ENCODE measurements at regions not wholly inside any gene's neighbourhood (a gene's known extent, or its start where the extent isn't known, plus 50 kb on each side); places are given as distances from the start of the nearest gene placed in this dataset.

DNA sequence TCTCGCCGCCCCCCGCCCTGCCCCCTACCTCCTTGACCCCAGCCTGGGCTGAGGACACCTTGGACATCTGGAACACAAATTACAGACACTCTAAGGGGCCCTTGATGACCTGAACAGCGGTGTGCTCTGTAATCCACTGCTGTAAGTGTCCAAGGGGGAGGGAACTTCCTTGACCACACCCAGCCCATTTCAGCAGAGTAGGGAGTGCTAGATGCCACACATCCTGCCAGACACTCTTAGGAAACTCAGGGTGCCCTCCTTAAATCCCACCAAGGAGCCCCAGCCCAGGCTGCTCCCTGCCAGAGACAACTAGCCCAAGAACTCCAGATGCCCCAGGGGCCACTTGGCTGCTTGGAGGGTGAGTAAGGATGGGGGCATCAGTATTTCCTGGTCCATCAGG, 282.2 kb downstream of the RRAGC start:
- TF ChIP-seq CTCF (IDR thresholded peaks at IDR 0.05; ENCODE audit: insufficient read depth, low read depth, low read length, missing control alignments), result no peak
- DNase-seq (ENCODE audit: low read depth), result no peak
- no peak overlapping the region for H3K4me3 ChIP-seq (ENCODE audit: low read depth, low read length)

DNA sequence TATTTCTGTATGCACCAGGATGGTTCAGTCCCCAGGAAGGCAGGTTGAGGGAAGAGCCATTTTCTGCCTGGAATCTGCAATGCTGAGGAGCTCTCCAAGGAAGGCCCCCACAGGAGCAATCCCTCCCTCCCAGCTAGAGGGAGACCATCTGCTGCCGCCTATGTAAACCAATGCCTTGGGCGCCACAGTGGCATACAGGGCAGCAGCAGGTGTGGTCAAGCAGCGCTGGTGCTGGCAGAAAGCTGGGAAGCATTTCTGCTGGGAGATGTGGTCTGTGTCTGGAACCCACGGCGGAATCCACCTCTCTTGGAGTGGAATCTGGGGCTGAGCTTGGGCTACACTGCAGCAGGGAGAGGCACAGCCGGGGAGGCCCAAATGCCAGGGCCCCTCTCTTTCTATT, 283.3 kb downstream of the RRAGC start:
- DNase-seq (ENCODE audit: low read depth), result no peak
- no peak for TF ChIP-seq CTCF (IDR thresholded peaks at IDR 0.05; ENCODE audit: insufficient read depth, low read depth, low read length, missing control alignments)
- H3K4me3 ChIP-seq (ENCODE audit: low read depth, low read length), result no peak overlapping the region

DNA sequence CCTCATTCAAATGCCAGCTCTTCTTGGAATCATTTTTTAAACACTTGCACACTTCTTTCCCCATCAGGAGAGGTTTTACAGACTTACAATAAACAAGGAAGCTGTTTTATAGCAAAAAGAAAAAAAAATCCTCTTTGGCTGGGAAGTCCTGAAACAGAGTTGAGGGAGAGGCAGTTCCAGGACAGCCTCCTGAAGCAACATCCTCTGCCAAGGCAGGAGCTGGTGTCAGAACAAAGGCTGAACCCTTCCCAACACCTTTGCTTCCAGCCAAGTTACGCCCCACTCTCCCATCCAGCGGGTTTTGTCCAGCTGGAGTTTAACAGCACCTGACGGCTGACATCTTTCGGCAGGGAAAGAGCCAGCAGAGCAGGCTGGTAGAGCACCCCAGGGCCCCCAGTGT, 287.8 kb downstream of the RRAGC start:
- no peak for DNase-seq (ENCODE audit: low read depth)
- TF ChIP-seq CTCF (IDR thresholded peaks at IDR 0.05; ENCODE audit: insufficient read depth, low read depth, low read length, missing control alignments), result no peak

DNA sequence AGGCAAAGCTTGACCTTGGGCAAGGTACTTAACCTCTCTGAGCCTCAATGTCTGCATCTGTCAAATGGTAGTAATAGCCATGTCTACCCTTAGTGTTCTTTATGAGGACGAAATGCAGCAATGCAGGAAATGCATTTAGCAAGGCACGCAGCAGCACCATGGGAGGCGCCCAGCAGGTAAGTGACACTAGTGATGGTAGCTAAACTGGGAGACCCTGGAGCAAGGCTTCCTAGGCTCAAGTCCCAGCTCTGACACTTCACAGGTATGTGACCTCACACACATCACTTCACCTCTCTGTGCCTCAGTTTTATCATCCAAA, 289.0 kb downstream of the RRAGC start:
- TF ChIP-seq CTCF (IDR thresholded peaks at IDR 0.05; ENCODE audit: insufficient read depth, low read depth, low read length, missing control alignments), result no peak
- no peak for DNase-seq (ENCODE audit: low read depth)
- H3K4me3 ChIP-seq (ENCODE audit: low read depth, low read length), result no peak overlapping the region

More for the DNA sequence above, 287.8 kb downstream of the RRAGC start:
- no peak overlapping the region for H3K4me3 ChIP-seq (ENCODE audit: low read depth, low read length)

- no peak for TF ChIP-seq CTCF (IDR thresholded peaks at IDR 0.05; ENCODE audit: insufficient read depth, low read depth, low read length, missing control alignments)
Measured at GRCh38 chr1:38569932-38570656, 289.5 kb downstream of the RRAGC start.

DNA sequence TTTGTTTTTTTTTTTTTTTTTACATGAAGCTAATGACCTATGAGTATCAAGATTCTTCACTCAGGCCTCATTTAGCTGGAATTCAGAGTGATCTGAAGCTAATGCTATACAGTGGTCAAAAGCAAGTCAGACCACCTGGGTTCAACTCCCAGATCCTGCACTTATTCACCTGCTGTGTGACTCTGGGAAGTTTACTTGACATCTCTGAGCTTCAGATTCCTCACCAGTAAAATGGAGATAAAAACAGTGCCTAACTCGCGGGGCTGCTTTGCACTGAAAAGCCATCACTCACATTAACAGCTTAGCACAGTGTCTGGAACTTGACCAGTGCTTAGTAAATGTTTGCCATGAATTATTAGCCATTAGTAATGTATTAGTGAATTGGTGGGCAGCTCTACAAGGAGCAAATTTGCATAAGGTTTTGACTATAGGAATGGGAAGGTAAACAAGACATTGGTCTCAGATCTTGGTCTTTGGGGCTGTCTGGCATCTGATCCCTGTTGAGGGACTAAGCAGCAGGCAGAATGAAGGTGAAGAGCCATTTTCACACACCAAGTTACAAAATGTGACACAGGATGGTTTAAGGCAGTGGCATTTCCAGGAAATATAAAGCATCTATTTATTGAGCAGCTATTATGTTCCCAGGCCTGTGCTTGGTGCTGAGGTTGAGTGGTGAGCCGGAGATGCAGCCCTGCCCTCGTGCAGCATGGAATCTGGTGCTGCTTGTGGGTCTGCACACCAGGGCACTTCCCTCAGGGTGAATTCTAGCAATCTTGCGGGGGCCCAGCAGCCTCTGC, 291.3 kb downstream of the RRAGC start:
- H3K4me3 ChIP-seq (ENCODE audit: low read depth, low read length), result no peak overlapping the region
- no peak for TF ChIP-seq CTCF (IDR thresholded peaks at IDR 0.05; ENCODE audit: insufficient read depth, low read depth, low read length, missing control alignments)
- no peak for DNase-seq (ENCODE audit: low read depth)

More at GRCh38 chr1:38569932-38570656, 289.5 kb downstream of the RRAGC start:
- H3K4me3 ChIP-seq (ENCODE audit: low read depth, low read length), result no peak overlapping the region
- no peak for DNase-seq (ENCODE audit: low read depth)

All from GM12865 (cell line).